SK-N-SH (cell line): ENCODE measurements at regions not wholly inside any gene's neighbourhood (a gene's known extent, or its start where the extent isn't known, plus 50 kb on each side); places are given as distances from the start of the nearest gene placed in this dataset.

ENCODE experiments used
- CHD2 ChIP-seq: fragments of 150-350 bp; IDR thresholded peaks from 2 replicates; pipeline ENCODE4 v1.6.1; 2018; ENCODE audit warnings: low read length; ENCODE audit not compliant: partially characterized antibody
- EP300 ChIP-seq, 2 experiments: IDR thresholded peaks; 2 replicates each; pipeline versions ENCODE4 v1.4.0 to v1.6.1; 2012; ENCODE audit warnings: borderline replicate concordance in 1 of 2, low read depth in 1 of 2, low read length in 1 of 2
- FOXM1 ChIP-seq: IDR thresholded peaks from 2 replicates; pipeline ENCODE4 v1.4.0; 2012; ENCODE audit warnings: low read depth, mild to moderate bottlenecking
- POLR2AphosphoS5 ChIP-seq: IDR thresholded peaks from 2 replicates; pipeline ENCODE4 v1.6.1; 2012; ENCODE audit warnings: low read depth, low read length
- TAF1 ChIP-seq: IDR thresholded peaks from 2 replicates; pipeline ENCODE4 v1.6.1; 2012; ENCODE audit warnings: low read depth, mild to moderate bottlenecking, low read length, moderate library complexity, borderline replicate concordance
- TCF12 ChIP-seq: IDR thresholded peaks from 2 replicates; pipeline ENCODE4 v1.4.0; 2012
- ZBTB33 ChIP-seq: IDR thresholded peaks from 2 replicates; pipeline ENCODE4 v1.4.0; 2012; ENCODE audit warnings: low read depth, borderline replicate concordance
- TF ChIP-seq, protein P1 (sequence below): fragments of 200-600 bp; sonication (generic); IDR thresholded peaks from 2 replicates; pipeline ENCODE4 v1.6.1; 2017; ENCODE audit warnings: antibody characterized with exemption, mild to moderate bottlenecking, moderate library complexity

DNA sequence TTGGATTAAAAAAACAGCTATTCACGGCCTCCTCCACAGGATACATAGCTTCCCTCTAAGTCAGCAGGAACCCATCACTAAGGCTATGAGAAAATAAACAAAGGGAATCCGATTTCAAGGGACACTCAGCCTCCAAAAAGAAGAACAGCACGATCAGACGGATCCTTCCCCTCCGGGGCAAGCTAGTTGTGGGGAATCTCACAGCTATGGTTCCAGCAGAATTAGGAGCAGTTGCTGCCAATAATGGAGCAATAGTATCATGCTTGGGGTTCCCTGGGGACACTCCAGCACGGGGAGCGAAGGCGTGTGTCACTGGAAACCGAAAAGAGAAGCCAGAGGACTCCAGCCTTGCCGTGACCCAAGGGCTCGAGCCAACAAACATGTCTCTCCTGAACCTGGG lies 163.1 kb downstream of the TTC32 start:
- no peak for TF ChIP-seq ZBTB33
- TF ChIP-seq, protein P1, sequence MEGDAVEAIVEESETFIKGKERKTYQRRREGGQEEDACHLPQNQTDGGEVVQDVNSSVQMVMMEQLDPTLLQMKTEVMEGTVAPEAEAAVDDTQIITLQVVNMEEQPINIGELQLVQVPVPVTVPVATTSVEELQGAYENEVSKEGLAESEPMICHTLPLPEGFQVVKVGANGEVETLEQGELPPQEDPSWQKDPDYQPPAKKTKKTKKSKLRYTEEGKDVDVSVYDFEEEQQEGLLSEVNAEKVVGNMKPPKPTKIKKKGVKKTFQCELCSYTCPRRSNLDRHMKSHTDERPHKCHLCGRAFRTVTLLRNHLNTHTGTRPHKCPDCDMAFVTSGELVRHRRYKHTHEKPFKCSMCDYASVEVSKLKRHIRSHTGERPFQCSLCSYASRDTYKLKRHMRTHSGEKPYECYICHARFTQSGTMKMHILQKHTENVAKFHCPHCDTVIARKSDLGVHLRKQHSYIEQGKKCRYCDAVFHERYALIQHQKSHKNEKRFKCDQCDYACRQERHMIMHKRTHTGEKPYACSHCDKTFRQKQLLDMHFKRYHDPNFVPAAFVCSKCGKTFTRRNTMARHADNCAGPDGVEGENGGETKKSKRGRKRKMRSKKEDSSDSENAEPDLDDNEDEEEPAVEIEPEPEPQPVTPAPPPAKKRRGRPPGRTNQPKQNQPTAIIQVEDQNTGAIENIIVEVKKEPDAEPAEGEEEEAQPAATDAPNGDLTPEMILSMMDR, result no peak
- no peak for TF ChIP-seq TAF1
- TF ChIP-seq TCF12, result no peak
- no peak for TF ChIP-seq POLR2AphosphoS5
- TF ChIP-seq FOXM1, result no peak
- TF ChIP-seq EP300 (IDR thresholded peaks at IDR 0.05; ENCODE audit: borderline replicate concordance in 1 of 2, low read depth in 1 of 2, low read length in 1 of 2), result no peak
- TF ChIP-seq CHD2, result no peak
